Chondrocyte (in vitro differentiated cells): ENCODE measurements at regions not wholly inside any gene's neighbourhood (a gene's known extent, or its start where the extent isn't known, plus 50 kb on each side); places are given as distances from the start of the nearest gene placed in this dataset.

Experiments
- DNase-seq: peaks from one replicate; pipeline ENCODE4 v3.0.0; 2021; ENCODE audit warnings: mixed read lengths, low spot score
- H3K27ac Mint-ChIP-seq: one replicate; pipeline ENCODE4 v1.8.0; 2021; ENCODE audit warnings: mild to moderate bottlenecking, moderate library complexity, mixed read lengths; ENCODE audit not compliant: unreplicated experiment
- H3K27me3 Mint-ChIP-seq: 2 replicates; pipeline ENCODE4 v1.8.0; 2021; ENCODE audit warnings: low read depth, mixed read lengths
- H3K36me3 Mint-ChIP-seq: 2 replicates; pipeline ENCODE4 v1.8.0; 2021; ENCODE audit warnings: low read depth, mixed read lengths
- H3K4me1 Mint-ChIP-seq: 2 replicates; pipeline ENCODE4 v1.8.0; 2021; ENCODE audit warnings: low read depth, mild to moderate bottlenecking, mixed read lengths
- H3K4me3 Mint-ChIP-seq: one replicate; pipeline ENCODE4 v1.8.0; 2021; ENCODE audit warnings: mild to moderate bottlenecking, moderate library complexity, mixed read lengths; ENCODE audit not compliant: unreplicated experiment
- H3K9me3 Mint-ChIP-seq: 2 replicates; pipeline ENCODE4 v1.8.0; 2021; ENCODE audit warnings: low read depth, mixed read lengths
- CTCF ChIP-seq: fragments of 200-600 bp; sonication (generic); IDR thresholded peaks from 2 replicates; pipeline ENCODE4 v1.5.0; 2021; ENCODE audit warnings: antibody characterized with exemption, mild to moderate bottlenecking, moderate library complexity

GRCh38 chr7:67990003-67990402, 993.4 kb downstream of the TYW1 start:
- H3K4me1 Mint-ChIP-seq: no peaks in the 10 kb centered on the region
- DNase-seq: no peak
- peaks cover 1% of the 10 kb centered on the region for H3K27me3 Mint-ChIP-seq
- H3K27ac Mint-ChIP-seq: no peak overlapping the region
- H3K9me3 Mint-ChIP-seq: no peaks in the 10 kb centered on the region
- no peak overlapping the region for H3K4me3 Mint-ChIP-seq
- TF ChIP-seq CTCF: no peak
- H3K36me3 Mint-ChIP-seq: no peaks in the 10 kb centered on the region

DNA sequence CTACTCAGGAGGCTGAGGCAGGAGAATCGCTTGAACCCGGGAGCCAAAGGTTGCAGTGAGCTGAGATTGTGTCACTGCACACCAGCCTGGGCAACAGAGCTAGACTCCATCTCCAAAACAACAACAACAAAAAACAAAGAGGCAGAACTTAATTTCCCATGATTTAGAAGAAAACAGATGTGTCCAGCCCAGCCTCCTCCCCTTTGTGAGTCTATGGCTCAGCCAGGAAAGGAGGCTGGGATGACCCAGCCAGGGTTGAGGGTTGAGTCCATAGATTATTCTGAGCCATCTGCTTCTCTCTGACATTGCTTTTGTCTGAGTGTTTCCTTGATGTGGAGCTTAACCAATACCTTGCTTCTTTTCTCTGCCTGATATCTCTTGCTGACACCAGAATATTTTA, 994.1 kb downstream of the TYW1 start:
- H3K9me3 Mint-ChIP-seq: no peaks in the 10 kb centered on the region
- no peak for DNase-seq
- no peak overlapping the region for H3K27ac Mint-ChIP-seq
- H3K4me1 Mint-ChIP-seq: no peaks in the 10 kb centered on the region
- H3K27me3 Mint-ChIP-seq: peaks cover 1% of the 10 kb centered on the region
- H3K36me3 Mint-ChIP-seq: no peaks in the 10 kb centered on the region
- no peak overlapping the region for H3K4me3 Mint-ChIP-seq
- no peak for TF ChIP-seq CTCF

DNA sequence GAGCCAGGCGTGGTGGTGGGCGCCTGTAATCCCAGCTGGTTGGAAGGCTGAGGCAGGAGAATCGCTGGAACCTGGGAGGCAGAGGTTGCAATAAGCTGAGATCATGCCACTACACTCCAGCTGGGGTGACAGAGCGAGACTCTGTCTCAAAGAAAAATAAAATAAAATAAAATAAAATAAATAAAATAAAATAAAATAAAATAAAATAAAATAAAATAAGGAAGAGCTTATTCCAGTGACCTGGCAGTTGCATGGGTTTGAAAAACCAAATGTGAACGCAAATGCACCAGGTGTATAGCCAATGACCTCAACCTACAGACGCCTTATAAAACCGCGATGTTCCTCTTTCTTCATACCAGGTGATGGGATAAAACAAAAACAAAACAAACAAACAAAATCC, 995.7 kb downstream of the TYW1 start:
- no peak for TF ChIP-seq CTCF
- DNase-seq: no peak
- Mint-ChIP-seq H3K27me3 (peaks cover 1% of the 10 kb centered on the region), H3K36me3 (no peaks in the 10 kb centered on the region), H3K4me3 (no peak overlapping the region), H3K4me1 (no peaks in the 10 kb centered on the region), H3K9me3 (no peaks in the 10 kb centered on the region), H3K27ac (no peak overlapping the region)

DNA sequence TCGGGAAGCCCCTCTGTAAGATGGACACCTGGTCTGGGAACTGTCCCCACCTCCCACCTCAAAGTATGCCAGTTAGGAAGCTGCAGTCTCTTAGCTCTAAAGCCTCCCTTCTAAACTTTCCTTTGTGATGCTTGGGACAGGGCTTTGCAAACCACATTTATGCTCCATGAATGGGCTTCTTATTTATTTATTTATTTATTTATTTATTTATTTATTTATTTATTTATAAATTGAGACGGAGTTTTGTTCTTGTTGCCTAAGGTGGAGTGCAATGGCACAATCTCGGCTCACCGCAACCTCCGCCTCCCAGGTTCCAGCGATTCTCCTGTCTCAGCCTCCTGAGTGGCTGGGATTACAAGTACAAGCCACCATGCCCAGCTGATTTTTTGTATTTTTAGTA, 1009.4 kb downstream of the TYW1 start:
- H3K36me3 Mint-ChIP-seq: no peaks in the 10 kb centered on the region
- TF ChIP-seq CTCF: no peak
- H3K4me1 Mint-ChIP-seq: peaks cover 8% of the 10 kb centered on the region
- DNase-seq: no peak
- H3K4me3 Mint-ChIP-seq: no peak overlapping the region
- H3K27me3 Mint-ChIP-seq: no peaks in the 10 kb centered on the region
- no peak overlapping the region for H3K27ac Mint-ChIP-seq
- peaks cover 4% of the 10 kb centered on the region for H3K9me3 Mint-ChIP-seq

- TF ChIP-seq CTCF: no peak
- peaks cover 8% of the 10 kb centered on the region for H3K9me3 Mint-ChIP-seq
- H3K36me3 Mint-ChIP-seq: no peaks in the 10 kb centered on the region
Measured at GRCh38 chr7:68006619-68007018, 1010.0 kb downstream of the TYW1 start.

More at GRCh38 chr7:68006619-68007018, 1010.0 kb downstream of the TYW1 start:
- Mint-ChIP-seq H3K4me1 (peaks cover 8% of the 10 kb centered on the region), H3K27me3 (no peaks in the 10 kb centered on the region), H3K4me3 (no peak overlapping the region), H3K27ac (no peak overlapping the region)
- DNase-seq: no peak
